Fibroblast of pulmonary artery (primary cell): ENCODE measurements at regions not wholly inside any gene's neighbourhood (a gene's known extent, or its start where the extent isn't known, plus 50 kb on each side); places are given as distances from the start of the nearest gene placed in this dataset.

Experiments
- DNase-seq: peaks from one replicate; pipeline ENCODE4 v3.0.0-alpha.2; 2010; ENCODE audit warnings: low read depth
- H3K4me3 ChIP-seq: replicated peaks from 2 replicates; pipeline ENCODE4 v1.5.1; 2011; ENCODE audit warnings: low read depth, mild to moderate bottlenecking, control low read depth, low read length, moderate library complexity
- TF ChIP-seq, protein P1 (sequence below): IDR thresholded peaks from 2 replicates; pipeline ENCODE4 v1.5.1; 2011; ENCODE audit warnings: mild to moderate bottlenecking, control low read depth, low read length, inconsistent platforms; ENCODE audit errors: missing control alignments

DNA sequence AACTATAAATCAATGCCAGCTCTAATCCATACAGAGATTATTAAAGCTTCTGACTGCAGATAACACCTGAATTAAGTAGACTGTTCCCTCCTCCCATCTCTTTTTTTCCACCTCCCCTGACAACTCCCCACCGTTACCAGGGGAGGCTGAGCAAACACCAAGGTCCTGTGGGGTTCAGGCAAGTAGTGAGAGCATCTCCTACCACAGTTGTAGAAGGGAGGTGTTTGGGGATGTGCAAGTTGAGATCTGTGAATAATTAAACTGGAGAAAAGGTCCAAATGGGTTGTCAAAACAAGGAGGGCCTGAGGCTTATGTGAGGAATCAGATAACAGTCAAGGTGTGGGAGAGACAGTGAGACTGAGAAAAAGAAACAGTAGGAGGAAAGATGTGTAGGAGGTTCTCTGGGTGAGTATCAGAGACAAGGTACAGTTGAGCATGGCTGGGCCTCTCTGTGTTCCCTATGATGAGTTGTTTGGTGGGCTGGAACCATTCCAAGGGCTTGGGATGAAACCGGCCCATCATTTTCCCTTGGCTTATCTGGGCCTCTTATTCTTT is 194.6 kb downstream of the CYRIA start:
- TF ChIP-seq, protein P1, sequence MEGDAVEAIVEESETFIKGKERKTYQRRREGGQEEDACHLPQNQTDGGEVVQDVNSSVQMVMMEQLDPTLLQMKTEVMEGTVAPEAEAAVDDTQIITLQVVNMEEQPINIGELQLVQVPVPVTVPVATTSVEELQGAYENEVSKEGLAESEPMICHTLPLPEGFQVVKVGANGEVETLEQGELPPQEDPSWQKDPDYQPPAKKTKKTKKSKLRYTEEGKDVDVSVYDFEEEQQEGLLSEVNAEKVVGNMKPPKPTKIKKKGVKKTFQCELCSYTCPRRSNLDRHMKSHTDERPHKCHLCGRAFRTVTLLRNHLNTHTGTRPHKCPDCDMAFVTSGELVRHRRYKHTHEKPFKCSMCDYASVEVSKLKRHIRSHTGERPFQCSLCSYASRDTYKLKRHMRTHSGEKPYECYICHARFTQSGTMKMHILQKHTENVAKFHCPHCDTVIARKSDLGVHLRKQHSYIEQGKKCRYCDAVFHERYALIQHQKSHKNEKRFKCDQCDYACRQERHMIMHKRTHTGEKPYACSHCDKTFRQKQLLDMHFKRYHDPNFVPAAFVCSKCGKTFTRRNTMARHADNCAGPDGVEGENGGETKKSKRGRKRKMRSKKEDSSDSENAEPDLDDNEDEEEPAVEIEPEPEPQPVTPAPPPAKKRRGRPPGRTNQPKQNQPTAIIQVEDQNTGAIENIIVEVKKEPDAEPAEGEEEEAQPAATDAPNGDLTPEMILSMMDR: no peak
- H3K4me3 ChIP-seq: no peak overlapping the region
- no peak for DNase-seq

DNA sequence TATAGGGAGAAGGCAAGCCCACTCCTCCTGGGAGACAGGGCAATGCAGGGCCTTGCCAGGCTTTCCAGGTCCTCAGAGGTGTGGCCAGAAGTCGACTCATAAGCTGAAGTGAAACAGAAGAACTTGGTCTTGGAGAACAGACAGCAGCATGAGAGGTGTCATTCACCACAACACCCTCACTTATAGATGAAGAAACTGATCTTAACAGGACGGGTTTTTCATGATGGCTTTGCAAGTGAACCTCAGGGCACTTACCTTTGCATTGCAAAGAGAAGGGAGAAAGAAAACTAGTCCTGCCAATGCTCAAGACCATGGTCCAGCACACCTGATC is 198.8 kb downstream of the CYRIA start:
- DNase-seq: no peak
- TF ChIP-seq, protein P1: no peak
- no peak overlapping the region for H3K4me3 ChIP-seq

DNA sequence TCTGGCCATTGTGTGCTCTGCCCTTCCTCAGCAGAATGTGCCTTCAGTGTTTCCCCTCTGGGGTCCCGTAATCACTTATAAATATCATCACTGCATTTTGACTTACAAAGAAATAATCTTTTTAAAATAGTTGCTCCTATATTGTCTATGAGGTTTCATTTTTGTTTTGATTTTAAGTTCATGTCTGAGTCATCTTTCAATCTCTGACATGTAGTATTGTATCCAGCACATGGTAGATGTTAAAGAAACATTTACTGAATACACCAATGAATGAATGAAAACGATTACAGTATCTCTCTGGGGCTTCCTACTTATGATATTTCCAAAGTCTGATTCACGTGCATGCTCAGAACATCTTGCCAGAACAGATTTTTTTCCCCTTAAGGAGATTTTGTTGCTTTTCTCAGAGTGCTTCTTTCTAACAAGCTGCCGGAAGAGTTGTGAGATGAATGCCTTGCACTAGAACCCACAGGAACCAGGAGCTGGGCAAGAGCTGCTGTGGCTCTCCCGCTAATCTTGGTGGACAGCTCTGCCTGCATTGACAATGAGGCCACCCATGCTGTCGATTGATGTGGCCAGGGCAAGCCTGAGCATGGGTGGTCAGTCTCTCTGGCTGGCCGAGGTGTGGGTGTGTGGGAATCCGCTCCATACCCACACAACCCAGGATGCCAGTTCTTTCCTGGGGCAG is 199.4 kb downstream of the CYRIA start:
- H3K4me3 ChIP-seq: no peak overlapping the region
- no peak for DNase-seq
- TF ChIP-seq, protein P1: no peak

DNA sequence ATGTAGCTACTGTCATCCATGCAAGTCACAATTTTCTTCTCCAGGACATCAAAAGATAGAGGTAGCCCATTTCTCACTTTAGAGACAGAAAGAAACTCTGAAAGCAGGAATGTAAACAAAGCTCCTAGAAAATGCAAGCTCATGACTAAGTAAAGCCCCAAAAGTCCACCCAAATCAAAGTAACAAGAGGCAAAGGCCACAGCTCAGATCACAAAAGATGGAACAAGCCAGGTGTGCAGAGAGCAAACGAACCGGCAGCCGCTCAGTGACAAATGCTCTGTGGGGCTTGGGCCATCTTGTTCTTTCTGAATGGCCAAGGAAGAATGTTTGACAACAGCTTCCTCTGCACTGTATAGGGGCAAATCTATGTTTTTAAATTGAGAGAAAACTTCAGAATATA is 201.0 kb downstream of the CYRIA start:
- DNase-seq: no peak
- TF ChIP-seq, protein P1: no peak
- no peak overlapping the region for H3K4me3 ChIP-seq

DNA sequence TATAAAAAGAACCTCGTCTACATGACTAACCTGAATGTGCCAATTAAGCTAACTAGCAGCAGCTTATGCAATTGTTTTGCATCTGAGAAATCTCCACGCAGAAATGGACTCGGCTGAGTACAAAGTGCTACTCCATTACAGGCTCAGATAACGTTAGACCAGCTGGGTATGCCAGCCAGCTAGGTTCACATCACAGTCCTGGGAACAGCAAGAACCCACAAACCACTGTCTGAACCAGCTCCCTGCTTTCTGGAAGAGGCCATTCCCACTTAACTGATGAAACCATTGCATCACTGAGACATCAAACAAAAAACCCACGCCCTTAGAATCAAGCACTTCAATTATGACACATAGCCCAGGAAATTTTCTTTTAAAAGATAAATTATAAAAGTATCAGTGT is 202.7 kb downstream of the CYRIA start:
- no peak for DNase-seq
- TF ChIP-seq, protein P1: no peak
- H3K4me3 ChIP-seq: no peak overlapping the region

DNA sequence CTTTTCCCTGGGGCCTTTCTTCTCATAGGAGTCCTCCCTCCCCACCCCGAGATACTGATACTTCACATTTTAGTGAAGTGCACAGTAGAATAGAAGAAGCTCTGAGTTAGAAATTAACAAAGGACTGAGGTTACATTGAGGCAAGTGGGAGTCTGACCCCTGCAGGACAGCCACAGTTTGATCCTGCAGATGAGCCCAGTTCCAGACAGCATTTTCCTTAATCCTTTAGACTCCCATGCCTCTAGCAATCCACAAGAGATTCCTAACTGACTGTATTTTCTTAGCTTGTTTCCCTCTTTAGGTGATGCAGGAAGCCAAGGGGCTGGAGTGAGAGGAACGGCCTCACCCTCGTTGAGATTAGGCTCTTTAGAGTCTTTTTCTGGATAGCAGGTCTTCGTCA is 204.0 kb downstream of the CYRIA start:
- TF ChIP-seq, protein P1: no peak
- no peak for DNase-seq
- H3K4me3 ChIP-seq: no peak overlapping the region

DNA sequence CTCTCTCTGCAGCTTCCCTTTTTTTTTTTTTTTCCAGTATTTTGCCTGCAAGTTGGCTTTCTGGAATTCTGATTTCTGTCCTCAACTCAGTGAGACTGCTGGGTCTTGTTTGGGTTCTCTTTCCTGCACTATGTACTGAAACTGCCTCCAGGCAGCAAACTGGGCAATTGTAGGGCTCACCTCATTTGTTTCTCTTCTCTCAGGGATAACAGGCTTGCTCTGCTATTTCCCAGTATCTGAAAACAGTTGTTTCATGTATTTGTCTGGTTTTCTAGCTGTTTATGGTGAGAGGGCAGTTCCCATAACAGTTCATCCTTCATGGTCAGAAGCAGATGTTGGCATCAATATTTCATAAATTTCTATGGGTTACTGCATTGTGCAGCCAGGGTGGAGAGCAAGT is 206.0 kb downstream of the CYRIA start:
- no peak for DNase-seq
- TF ChIP-seq, protein P1: no peak
- H3K4me3 ChIP-seq: no peak overlapping the region
